ENCODE measurements at regions not wholly inside any gene's neighbourhood (a gene's known extent, or its start where the extent isn't known, plus 50 kb on each side); places are given as distances from the start of the nearest gene placed in this dataset.

- DNase-seq (ENCODE audit: low read depth, low spot score) (no peak), ATAC-seq (no peak)
- Histone ChIP-seq H3K27ac (ENCODE audit: low read length) (no peak overlapping the region), H3K27me3 (ENCODE audit: control insufficient read depth, insufficient read depth, low read length) (no peaks in the 10 kb centered on the region), H3K36me3 (ENCODE audit: control insufficient read depth, insufficient read depth, low read length) (no peaks in the 10 kb centered on the region), H3K9me3 (ENCODE audit: control insufficient read depth, insufficient read depth, low read depth, low read length) (peaks cover 8% of the 10 kb centered on the region; the same call in 1 of the 2 replicates), H3K4me1 (ENCODE audit: control insufficient read depth, insufficient read depth, low read length) (no peaks in the 10 kb centered on the region), H3K4me3 (ENCODE audit: low read depth in 2 of 2, low read length in 2 of 2) (no peak overlapping the region)
- BruUV-seq (replicated peaks) = no TSS peak
- ChIA-PET POLR2A (interaction anchor here (0.6 kb wide), 1 partner anchor 32 kb away, joined by 5 read pairs; no protein-coding TSS in a partner anchor), CTCF (interaction anchor here (0.6 kb wide), 1 partner anchor 350 kb away, joined by 5 read pairs; no protein-coding TSS in a partner anchor)
- TF ChIP-seq SIN3A (IDR thresholded peaks at IDR 0.05; ENCODE audit: borderline replicate concordance, insufficient read depth, low read depth, low read length) (no peak), TCF7L2 (IDR thresholded peaks at IDR 0.05; ENCODE audit: low read depth, low read length) (no peak), POLR2AphosphoS5 (IDR thresholded peaks at IDR 0.05; ENCODE audit: low read depth, low read length) (no peak), REST (IDR thresholded peaks at IDR 0.05; ENCODE audit: insufficient read depth in 1 of 2, low read depth in 2 of 2, low read length in 1 of 2) (no peak), CTCF (IDR thresholded peaks at IDR 0.05) (no peak)
- intact Hi-C loops (cut with micrococcal nuclease; ENCODE audit: unreplicated experiment) = no loop called here
- in situ Hi-C loops (cut with HindIII; ENCODE audit: low pct_unique_long_range_greater_than_20kb, low sequenced_read_pairs) = no loop called here
These were observed 56.2 kb upstream of the LPP start for GRCh38 chr3:188097791-188098190.

GRCh38 chr3:188099907-188100306 lies 54.0 kb upstream of the LPP start:
- BruUV-seq (replicated peaks) = no TSS peak
- Histone ChIP-seq H3K27me3 (ENCODE audit: control insufficient read depth, insufficient read depth, low read length) (no peaks in the 10 kb centered on the region), H3K36me3 (ENCODE audit: control insufficient read depth, insufficient read depth, low read length) (no peaks in the 10 kb centered on the region), H3K27ac (ENCODE audit: low read length) (no peak overlapping the region), H3K4me1 (ENCODE audit: control insufficient read depth, insufficient read depth, low read length) (no peaks in the 10 kb centered on the region), H3K9me3 (ENCODE audit: control insufficient read depth, insufficient read depth, low read depth, low read length) (peaks cover 8% of the 10 kb centered on the region; the same call in 1 of the 2 replicates), H3K4me3 (ENCODE audit: low read depth in 2 of 2, low read length in 2 of 2) (no peak overlapping the region)
- POLR2A ChIA-PET = no interaction called here
- in situ Hi-C loops (cut with HindIII; ENCODE audit: low pct_unique_long_range_greater_than_20kb, low sequenced_read_pairs) (no loop called here), intact Hi-C loops (cut with micrococcal nuclease; ENCODE audit: unreplicated experiment) (no loop called here)
- no peak for TF ChIP-seq POLR2AphosphoS5 (IDR thresholded peaks at IDR 0.05; ENCODE audit: low read depth, low read length)
- TF ChIP-seq TCF7L2 (IDR thresholded peaks at IDR 0.05; ENCODE audit: low read depth, low read length) = no peak
- TF ChIP-seq REST (IDR thresholded peaks at IDR 0.05; ENCODE audit: insufficient read depth in 1 of 2, low read depth in 2 of 2, low read length in 1 of 2) = no peak
- no peak for TF ChIP-seq CTCF (IDR thresholded peaks at IDR 0.05)
- no peak for TF ChIP-seq SIN3A (IDR thresholded peaks at IDR 0.05; ENCODE audit: borderline replicate concordance, insufficient read depth, low read depth, low read length)
- ATAC-seq = no peak
- CTCF ChIA-PET = no interaction called here
- no peak for DNase-seq (ENCODE audit: low read depth, low spot score)

Data from Panc1 (cell line).